ENCODE measurements at regions not wholly inside any gene's neighbourhood (a gene's known extent, or its start where the extent isn't known, plus 50 kb on each side); places are given as distances from the start of the nearest gene placed in this dataset.

DNA sequence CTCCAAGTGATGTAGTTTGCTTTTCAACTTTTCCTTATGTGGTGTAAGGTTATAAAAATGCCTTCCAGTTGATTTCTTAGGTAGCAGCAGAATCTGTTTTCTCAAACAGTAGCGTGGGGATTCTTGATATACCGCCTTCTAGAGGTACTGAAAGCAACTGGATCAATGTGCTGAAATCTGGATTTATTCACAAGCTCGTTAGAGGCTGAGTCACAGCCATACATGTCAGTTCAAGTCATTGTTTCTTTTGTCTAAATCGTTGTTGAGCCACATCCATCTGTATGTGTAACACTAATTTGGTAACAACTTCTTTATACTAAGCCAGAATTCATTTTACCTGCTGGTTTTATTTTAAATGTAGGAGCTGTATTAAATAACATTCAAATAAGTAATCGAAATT, 200.0 kb upstream of the MAD2L1 start:
- Histone ChIP-seq H3K14ac (replicated peaks; ENCODE audit: low read depth, low read length) (no peak overlapping the region), H3K9ac (ENCODE audit: low read depth, low read length) (no peak overlapping the region), H3K4me3 (ENCODE audit: insufficient read depth, low read depth, low read length) (no peak overlapping the region), H3K9me3 (ENCODE audit: control insufficient read depth, insufficient read depth, low read length) (no peaks in the 10 kb centered on the region), H3K18ac (ENCODE audit: low read depth, low read length) (no peak overlapping the region), H4K5ac (ENCODE audit: low read depth, low read length) (no peak overlapping the region), H4K20me1 (ENCODE audit: insufficient read depth, low read length) (no peaks in the 10 kb centered on the region), H2BK120ac (ENCODE audit: low read depth, low read length) (no peak overlapping the region), H3K27me3 (ENCODE audit: control insufficient read depth, insufficient read depth, low read length) (no peaks in the 10 kb centered on the region), H4K91ac (ENCODE audit: insufficient read depth, low read depth, low read length) (no peak overlapping the region), H3K36me3 (ENCODE audit: control insufficient read depth, insufficient read depth, low read length) (no peaks in the 10 kb centered on the region), H2BK15ac (ENCODE audit: low read depth, low read length) (no peak overlapping the region), H3K4ac (ENCODE audit: low read depth, low read length) (no peak overlapping the region), H3K4me2 (ENCODE audit: low read depth, low read length) (no peak overlapping the region), H3K4me1 (ENCODE audit: control insufficient read depth, insufficient read depth, low read length) (no peaks in the 10 kb centered on the region), H2AK9ac (replicated peaks; ENCODE audit: low read depth, low read length, poor library complexity) (no peak overlapping the region), H2BK5ac (ENCODE audit: low read depth, low read length, poor library complexity, severe bottlenecking) (no peak overlapping the region), H3K9me1 (ENCODE audit: insufficient read depth, low read length) (no peaks in the 10 kb centered on the region), H3K79me1 (ENCODE audit: low read depth in 1 of 2, low read length in 2 of 2) (no peaks in the 10 kb centered on the region), H4K8ac (ENCODE audit: low read depth in 2 of 2, low read length in 2 of 2) (no peak overlapping the region), H3K27ac (ENCODE audit: insufficient read depth, low read length) (no peak overlapping the region), H3K56ac (ENCODE audit: extremely low read depth, insufficient read depth, low read length) (no peak overlapping the region), H2AFZ (replicated peaks; ENCODE audit: low read length, poor library complexity) (no peak overlapping the region), H2BK20ac (ENCODE audit: low read depth, low read length) (no peak overlapping the region), H3K23ac (ENCODE audit: low read depth, low read length) (no peak overlapping the region), H2AK5ac (ENCODE audit: low read depth, low read length) (no peak overlapping the region)
- no peak for DNase-seq
- ATAC-seq (ENCODE audit: low read depth), result no peak
- intact Hi-C loops (cut with micrococcal nuclease), result no loop called here
- ChIA-PET CTCF (no interaction called here), POLR2A (ENCODE audit: unreplicated experiment) (interaction anchor here (0.6 kb wide), 1 partner anchor 60 kb away, joined by 8 read pairs; no protein-coding TSS in a partner anchor)
- BruUV-seq (replicated peaks), result no TSS peak
- dilution Hi-C loops (cut with HindIII; ENCODE audit: low sequenced_read_pairs, unreplicated experiment), result no loop called here
- TF ChIP-seq RCOR1 (IDR thresholded peaks at IDR 0.05; ENCODE audit: insufficient replicate concordance, low read length) (no peak), SMC3 (IDR thresholded peaks at IDR 0.05; ENCODE audit: low read depth, low read length) (no peak), MXI1 (IDR thresholded peaks at IDR 0.05; ENCODE audit: borderline replicate concordance, low read depth, low read length) (no peak), CHD1 (IDR thresholded peaks at IDR 0.05; ENCODE audit: low read depth, low read length) (no peak), MAZ (IDR thresholded peaks at IDR 0.05; ENCODE audit: borderline replicate concordance, low read depth, low read length) (no peak), CEBPB (IDR thresholded peaks at IDR 0.05; ENCODE audit: low read depth, low read length) (no peak), MAFK (IDR thresholded peaks at IDR 0.05; ENCODE audit: low read depth, low read length) (no peak)
- TF ChIP-seq, protein P1, sequence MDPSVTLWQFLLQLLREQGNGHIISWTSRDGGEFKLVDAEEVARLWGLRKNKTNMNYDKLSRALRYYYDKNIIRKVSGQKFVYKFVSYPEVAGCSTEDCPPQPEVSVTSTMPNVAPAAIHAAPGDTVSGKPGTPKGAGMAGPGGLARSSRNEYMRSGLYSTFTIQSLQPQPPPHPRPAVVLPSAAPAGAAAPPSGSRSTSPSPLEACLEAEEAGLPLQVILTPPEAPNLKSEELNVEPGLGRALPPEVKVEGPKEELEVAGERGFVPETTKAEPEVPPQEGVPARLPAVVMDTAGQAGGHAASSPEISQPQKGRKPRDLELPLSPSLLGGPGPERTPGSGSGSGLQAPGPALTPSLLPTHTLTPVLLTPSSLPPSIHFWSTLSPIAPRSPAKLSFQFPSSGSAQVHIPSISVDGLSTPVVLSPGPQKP (IDR thresholded peaks at IDR 0.05; ENCODE audit: borderline replicate concordance, low read depth, low read length), result no peak
- TF ChIP-seq, protein P2, sequence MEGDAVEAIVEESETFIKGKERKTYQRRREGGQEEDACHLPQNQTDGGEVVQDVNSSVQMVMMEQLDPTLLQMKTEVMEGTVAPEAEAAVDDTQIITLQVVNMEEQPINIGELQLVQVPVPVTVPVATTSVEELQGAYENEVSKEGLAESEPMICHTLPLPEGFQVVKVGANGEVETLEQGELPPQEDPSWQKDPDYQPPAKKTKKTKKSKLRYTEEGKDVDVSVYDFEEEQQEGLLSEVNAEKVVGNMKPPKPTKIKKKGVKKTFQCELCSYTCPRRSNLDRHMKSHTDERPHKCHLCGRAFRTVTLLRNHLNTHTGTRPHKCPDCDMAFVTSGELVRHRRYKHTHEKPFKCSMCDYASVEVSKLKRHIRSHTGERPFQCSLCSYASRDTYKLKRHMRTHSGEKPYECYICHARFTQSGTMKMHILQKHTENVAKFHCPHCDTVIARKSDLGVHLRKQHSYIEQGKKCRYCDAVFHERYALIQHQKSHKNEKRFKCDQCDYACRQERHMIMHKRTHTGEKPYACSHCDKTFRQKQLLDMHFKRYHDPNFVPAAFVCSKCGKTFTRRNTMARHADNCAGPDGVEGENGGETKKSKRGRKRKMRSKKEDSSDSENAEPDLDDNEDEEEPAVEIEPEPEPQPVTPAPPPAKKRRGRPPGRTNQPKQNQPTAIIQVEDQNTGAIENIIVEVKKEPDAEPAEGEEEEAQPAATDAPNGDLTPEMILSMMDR (conservative IDR thresholded peaks at IDR 0.05; ENCODE audit: low read depth, low read length), result no peak
- in situ Hi-C loops (cut with MboI; ENCODE audit: low sequenced_read_pairs), result no loop called here
- 62% methylated on average over 2 of the region's 5 CpGs; no CpG with 5 or more reads in 1 of the 2 experiments for WGBS, 2 experiments (ENCODE audit: extremely low coverage in 2 of 2, insufficient read length in 1 of 2)

All from IMR-90 (cell line).